NT2/D1 (cell line): ENCODE measurements at regions not wholly inside any gene's neighbourhood (a gene's known extent, or its start where the extent isn't known, plus 50 kb on each side); places are given as distances from the start of the nearest gene placed in this dataset.

ENCODE experiments used
- SUZ12 ChIP-seq: IDR thresholded peaks from 2 replicates; pipeline ENCODE4 v1.6.1; 2011; ENCODE audit not compliant: insufficient read length, insufficient read depth; ENCODE audit errors: extremely low read depth
- YY1 ChIP-seq: IDR thresholded peaks from 2 replicates; pipeline ENCODE4 v1.6.1; 2011; ENCODE audit not compliant: insufficient read length, insufficient read depth

GRCh38 chr22:22068657-22069056 is 86.1 kb upstream of the TOP3B start:
- TF ChIP-seq SUZ12 (no peak), YY1 (no peak)
